ENCODE measurements at regions not wholly inside any gene's neighbourhood (a gene's known extent, or its start where the extent isn't known, plus 50 kb on each side); places are given as distances from the start of the nearest gene placed in this dataset.

DNA sequence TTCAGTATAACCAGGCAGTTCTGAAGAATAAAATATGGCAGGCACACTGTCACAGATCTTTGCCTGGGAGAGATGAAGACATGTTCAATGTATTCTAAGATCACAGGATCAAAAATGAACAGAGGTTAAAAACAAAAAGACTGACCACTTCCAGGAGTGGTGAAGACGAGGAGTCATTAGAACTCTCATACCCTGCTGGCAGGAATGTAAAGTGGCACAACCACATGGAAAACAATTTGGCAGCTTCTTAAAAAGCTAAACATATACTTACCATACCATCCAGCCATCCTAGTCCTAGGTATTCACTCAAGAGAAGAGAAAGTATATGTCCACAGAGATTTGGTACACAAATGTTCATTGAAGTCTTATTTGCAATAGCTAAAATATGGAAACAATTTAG is 406.3 kb downstream of the NPIPA8 start:
- H3K4me1 ChIP-seq = no peaks in the 10 kb centered on the region
- no peak overlapping the region for H3K4me3 ChIP-seq
- TF ChIP-seq, protein P1, sequence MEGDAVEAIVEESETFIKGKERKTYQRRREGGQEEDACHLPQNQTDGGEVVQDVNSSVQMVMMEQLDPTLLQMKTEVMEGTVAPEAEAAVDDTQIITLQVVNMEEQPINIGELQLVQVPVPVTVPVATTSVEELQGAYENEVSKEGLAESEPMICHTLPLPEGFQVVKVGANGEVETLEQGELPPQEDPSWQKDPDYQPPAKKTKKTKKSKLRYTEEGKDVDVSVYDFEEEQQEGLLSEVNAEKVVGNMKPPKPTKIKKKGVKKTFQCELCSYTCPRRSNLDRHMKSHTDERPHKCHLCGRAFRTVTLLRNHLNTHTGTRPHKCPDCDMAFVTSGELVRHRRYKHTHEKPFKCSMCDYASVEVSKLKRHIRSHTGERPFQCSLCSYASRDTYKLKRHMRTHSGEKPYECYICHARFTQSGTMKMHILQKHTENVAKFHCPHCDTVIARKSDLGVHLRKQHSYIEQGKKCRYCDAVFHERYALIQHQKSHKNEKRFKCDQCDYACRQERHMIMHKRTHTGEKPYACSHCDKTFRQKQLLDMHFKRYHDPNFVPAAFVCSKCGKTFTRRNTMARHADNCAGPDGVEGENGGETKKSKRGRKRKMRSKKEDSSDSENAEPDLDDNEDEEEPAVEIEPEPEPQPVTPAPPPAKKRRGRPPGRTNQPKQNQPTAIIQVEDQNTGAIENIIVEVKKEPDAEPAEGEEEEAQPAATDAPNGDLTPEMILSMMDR (IDR thresholded peaks at IDR 0.05) = no peak
- DNase-seq (ENCODE audit: low spot score in 2 of 2) = no peak
- no peaks in the 10 kb centered on the region for H3K27me3 ChIP-seq
- H3K36me3 ChIP-seq = no peaks in the 10 kb centered on the region
- H3K27ac ChIP-seq = no peak overlapping the region
- H3K9me3 ChIP-seq = no peaks in the 10 kb centered on the region
- intact Hi-C loops (cut with DNase I) = no loop called here

DNA sequence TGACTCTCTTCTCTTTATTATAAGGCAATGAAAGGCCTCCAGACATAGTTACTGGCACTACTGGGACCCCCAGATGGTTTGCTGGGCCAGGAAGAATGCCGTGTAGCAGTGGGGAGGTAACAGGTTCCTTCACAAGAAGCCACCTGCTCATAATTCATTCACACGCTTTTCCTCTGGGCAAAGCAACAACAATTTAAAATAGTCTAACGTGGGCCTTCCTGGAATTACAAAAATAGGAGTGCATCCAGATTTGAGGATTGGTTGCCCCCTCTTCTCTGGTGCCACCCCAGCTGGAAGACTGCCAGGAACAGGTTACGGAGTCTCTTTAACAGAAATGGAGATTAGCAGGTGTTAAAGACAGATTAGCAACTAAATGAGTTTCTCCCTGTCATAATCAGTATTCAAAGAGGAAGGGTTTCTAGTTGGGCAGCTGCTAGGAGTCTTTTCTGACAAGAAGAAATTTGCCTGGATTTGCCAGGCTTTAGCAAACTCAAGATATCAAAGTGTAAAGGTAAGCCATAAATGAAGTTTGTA is 409.6 kb downstream of the NPIPA8 start:
- DNase-seq (ENCODE audit: low spot score in 2 of 2) = no peak
- TF ChIP-seq, protein P1 (IDR thresholded peaks at IDR 0.05) = no peak
- intact Hi-C loops (cut with DNase I) = no loop called here

DNA sequence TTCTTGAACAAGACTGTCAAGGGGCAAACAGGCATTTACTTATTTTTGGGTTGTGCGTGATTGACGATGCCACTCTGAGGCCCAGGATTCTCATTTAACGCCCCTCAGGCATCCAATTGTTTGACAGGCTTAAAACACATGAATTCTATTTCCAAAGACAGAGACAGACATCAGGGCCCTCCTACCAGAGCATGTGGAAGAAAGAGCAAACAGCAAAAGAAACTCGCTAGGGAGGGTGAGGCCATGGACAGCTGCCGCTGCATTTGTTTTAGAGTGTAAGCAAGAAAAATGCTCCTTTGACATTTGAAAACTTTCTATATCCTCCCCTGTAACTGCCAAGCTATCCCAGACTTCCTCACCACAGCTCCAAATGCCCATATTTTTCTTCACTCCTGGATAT is 410.1 kb downstream of the NPIPA8 start:
- DNase-seq (ENCODE audit: low spot score in 2 of 2) = no peak
- Histone ChIP-seq H3K4me3 (no peak overlapping the region), H3K4me1 (no peaks in the 10 kb centered on the region), H3K27me3 (no peaks in the 10 kb centered on the region), H3K36me3 (no peaks in the 10 kb centered on the region), H3K27ac (no peak overlapping the region), H3K9me3 (no peaks in the 10 kb centered on the region)
- TF ChIP-seq, protein P1 (IDR thresholded peaks at IDR 0.05) = no peak
- intact Hi-C loops (cut with DNase I) = no loop called here

More for the DNA sequence above, 409.6 kb downstream of the NPIPA8 start:
- H3K27ac ChIP-seq = no peak overlapping the region
- H3K27me3 ChIP-seq = no peaks in the 10 kb centered on the region
- H3K9me3 ChIP-seq = no peaks in the 10 kb centered on the region
- no peaks in the 10 kb centered on the region for H3K36me3 ChIP-seq
- no peaks in the 10 kb centered on the region for H3K4me1 ChIP-seq
- no peak overlapping the region for H3K4me3 ChIP-seq

DNA sequence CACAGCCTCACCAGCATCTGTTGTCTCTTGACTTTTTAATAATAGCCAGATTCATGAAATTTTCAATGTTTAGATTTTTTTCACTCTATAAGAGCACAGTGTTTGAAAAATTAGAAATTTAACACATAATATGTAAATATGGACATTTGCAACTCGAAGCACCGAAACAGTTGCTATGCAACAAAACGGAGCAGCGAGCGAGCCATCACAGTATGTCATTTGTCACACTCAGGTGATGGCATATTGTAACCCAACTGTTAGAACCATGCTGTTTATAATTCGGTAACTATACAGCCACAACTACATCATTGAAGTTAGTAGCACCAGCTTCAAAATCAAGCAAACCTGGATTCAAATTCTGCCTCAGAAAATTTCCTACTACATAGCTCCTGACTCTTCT is 410.8 kb downstream of the NPIPA8 start:
- H3K4me3 ChIP-seq = no peak overlapping the region
- DNase-seq (ENCODE audit: low spot score in 2 of 2) = no peak
- no peaks in the 10 kb centered on the region for H3K9me3 ChIP-seq
- intact Hi-C loops (cut with DNase I) = no loop called here
- no peak overlapping the region for H3K27ac ChIP-seq
- H3K4me1 ChIP-seq = no peaks in the 10 kb centered on the region
- TF ChIP-seq, protein P1 (IDR thresholded peaks at IDR 0.05) = no peak
- H3K36me3 ChIP-seq = no peaks in the 10 kb centered on the region
- no peaks in the 10 kb centered on the region for H3K27me3 ChIP-seq

DNA sequence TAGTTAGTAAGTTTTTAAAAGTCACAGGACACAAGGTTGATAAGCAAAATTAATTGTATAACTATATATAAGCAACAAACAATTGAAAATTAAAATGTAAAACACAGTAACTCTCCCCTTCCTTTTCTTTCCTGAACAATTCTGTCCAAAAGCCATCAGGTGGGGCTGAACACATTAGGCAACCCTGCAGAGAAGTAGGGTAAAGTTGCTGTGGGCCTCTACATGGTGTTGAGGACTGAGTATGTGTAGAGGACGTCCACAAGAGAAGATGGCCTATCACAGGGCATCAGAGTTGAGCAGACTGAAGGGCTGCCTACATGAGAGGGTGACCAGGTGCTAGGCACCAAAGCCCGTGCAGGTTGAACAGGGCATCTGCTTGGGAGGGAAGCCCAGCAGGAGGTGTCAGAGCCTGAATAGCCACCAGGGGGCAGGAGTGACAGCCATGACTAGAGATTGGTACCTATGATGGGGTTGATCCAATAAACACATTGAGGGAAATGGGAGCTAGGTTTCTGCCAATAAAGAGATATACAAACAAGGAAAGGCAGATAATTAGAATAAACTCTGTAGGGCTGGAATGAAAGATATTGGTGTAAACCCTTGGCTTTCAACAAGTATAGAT is 415.1 kb downstream of the NPIPA8 start:
- no peak for DNase-seq (ENCODE audit: low spot score in 2 of 2)
- TF ChIP-seq, protein P1 (IDR thresholded peaks at IDR 0.05) = no peak
- peaks cover 0 to 9% of the 10 kb centered on the region in 2 donors for H3K9me3 ChIP-seq
- no peaks in the 10 kb centered on the region for H3K4me1 ChIP-seq
- no peaks in the 10 kb centered on the region for H3K27me3 ChIP-seq
- H3K4me3 ChIP-seq = no peak overlapping the region
- H3K36me3 ChIP-seq = no peaks in the 10 kb centered on the region
- intact Hi-C loops (cut with DNase I) = no loop called here
- no peak overlapping the region for H3K27ac ChIP-seq
